HG02943 (cell line): ENCODE measurements at regions not wholly inside any gene's neighbourhood (a gene's known extent, or its start where the extent isn't known, plus 50 kb on each side); places are given as distances from the start of the nearest gene placed in this dataset.
"Not testable (repeated sequence)": the region's sequence is repeated elsewhere in the genome, so short reads cannot be mapped to it uniquely, and the experiment has no call there.

Experiments used
- ATAC-seq: cut with Tn5 transposase; IDR thresholded peaks from one replicate; pipeline ENCODE4 v1.9.1; 2021; ENCODE audit warnings: mild to moderate bottlenecking, low read depth, moderate library complexity; ENCODE audit not compliant: unreplicated experiment

- ATAC-seq = no peak
Measured at GRCh38 chr2:101612019-101612418, 85.5 kb upstream of the MAP4K4 start.

DNA sequence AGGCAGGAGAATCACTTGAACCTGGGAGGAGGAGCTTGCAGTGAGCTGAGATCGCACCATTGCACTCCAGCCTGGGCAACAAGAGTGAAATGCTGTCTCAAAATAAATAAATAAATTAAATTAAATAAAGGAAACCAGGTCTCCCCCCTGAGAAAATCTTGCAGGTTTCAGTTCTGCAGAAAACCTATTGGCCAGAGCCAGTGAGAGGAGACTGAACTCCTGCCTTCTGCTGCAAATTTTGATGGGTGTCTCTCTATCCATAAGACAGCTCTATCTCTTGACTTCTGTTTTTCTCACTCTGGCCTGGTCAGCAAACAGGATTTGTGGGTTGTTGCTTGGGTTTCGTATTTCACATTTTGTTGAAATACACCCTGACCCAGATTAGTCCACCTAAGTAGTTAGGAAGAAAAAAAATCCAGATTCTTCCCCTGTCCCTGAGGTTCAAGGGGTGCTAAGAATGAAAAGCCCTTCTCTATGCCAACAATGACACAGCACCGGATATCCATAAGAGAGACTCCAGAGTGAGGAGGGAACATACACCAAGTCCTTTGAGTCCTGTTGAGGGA lies 86.7 kb upstream of the MAP4K4 start:
- ATAC-seq = no peak

- no peak for ATAC-seq
Measured at GRCh38 chr2:101609433-101609832, 88.1 kb upstream of the MAP4K4 start.

DNA sequence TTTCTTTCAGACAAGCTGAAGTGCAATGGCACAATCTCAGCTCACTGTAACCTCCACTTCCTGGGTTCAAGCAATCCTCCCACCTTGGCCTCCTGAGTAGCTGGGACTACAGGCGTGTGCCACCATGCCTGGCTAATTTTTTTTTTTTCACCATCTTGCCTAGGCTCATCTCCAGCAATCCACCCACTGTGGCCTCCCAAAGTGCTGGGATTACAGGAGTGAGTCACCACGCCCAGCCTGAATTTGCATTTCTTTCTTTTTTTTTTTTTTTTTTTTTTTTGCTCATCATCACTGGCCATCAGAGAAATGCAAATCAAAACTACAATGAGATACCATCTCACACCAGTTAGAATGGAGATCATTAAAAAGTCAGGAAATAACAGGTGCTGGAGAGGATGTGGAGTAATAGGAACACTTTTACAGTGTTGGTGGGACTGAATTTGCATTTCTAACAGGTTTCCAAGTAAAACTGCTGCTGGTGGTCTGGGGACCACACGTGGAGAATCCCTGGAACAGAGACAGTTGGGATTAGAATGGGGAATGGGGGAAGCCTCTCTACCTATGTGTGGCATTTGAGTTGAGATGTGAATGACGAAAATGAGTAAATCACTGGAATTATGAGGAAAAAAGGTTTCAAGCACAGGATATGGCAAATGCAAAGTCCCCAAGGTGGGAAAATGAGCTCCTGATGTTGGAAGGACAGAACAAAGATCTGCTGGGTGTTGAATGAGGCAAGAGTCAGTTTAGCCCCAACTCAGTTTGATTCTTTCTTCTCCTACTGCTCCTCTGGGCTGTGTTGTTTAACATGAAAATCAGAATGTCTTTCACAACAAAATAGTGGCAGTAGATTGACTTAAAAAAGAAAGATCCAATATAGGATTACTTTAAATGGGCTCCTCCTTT lies 88.8 kb upstream of the MAP4K4 start:
- no peak for ATAC-seq

DNA sequence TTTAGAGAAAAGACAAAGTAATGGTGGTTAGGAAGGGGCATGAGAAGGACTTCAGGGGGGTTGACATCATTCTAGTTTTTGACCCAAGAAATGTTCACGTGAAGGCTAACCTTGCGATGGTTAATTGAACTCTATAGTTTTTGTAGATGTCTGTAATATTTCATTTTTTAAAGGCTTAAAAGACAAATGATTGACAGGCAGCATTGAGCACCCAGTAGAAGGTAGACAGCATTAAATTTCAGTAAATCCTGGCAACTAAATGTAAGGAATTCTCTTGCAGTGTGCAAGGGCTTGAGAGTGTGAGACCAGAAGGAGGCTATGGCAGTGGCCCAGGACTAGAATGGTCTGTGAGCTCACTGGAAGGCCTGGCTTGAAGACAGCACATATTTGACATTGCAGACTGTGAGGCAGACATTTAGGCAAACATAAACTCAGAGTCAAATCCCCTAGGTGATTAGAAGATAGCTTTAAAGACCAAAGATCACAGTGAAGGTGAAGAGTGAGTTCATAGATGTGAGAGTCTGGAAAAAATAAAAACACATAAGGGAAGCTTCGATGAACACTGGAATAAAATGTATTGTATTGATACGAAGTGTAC lies 100.1 kb upstream of the MAP4K4 start:
- ATAC-seq = no peak

- ATAC-seq = no peak
Measured at GRCh38 chr2:101596333-101596732, 101.2 kb upstream of the MAP4K4 start.

- no peak for ATAC-seq
Measured at GRCh38 chr2:101587251-101587650, 110.3 kb upstream of the MAP4K4 start.

DNA sequence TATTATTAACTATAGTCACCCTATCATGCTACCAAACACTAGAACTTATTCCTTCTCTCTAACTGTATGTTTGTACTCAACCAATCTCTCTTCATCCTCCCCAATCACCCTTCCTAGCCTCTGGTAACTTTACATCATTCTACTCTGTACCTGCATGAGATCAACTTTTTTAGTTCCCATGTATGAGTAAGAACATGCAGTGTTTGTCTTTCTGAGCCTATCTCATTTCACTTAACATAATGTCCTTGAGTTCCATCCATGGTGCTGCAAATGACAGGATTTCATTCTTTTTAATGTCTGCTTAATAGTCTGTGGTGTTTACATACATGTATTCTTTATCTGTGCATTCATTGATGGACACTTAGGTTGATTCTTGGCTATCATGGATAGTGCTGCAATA lies 108.9 kb upstream of the RFX8 start:
- ATAC-seq = no peak

DNA sequence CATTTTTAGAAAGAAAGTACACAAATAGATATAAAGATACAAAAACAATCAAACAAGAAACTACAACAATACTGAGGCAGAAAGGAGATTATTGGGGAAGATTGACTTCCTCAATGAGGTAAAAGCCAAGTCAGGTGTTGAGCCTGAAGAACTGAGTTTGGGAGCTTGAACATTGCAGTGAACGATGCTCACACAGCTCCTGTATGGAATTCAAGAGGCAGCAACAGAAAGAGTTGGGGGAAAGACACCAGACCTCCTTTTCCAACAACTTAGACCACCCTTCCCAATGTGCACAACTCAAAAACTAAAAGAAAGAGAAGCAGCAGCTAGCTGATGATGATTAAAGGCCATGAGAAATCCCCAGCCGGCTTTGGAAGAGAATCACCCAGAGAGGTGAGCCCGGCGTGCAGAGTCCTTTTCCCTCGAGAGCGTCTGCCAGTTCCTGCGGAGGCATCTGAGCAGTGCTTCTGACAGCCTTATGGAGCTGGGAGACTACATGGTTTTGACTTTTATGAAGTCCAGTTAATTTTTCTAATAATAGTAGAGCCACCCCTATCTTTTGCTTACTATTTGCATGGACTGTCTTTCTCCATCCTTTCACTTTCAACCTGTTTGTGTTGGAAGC lies 106.9 kb upstream of the RFX8 start:
- no peak for ATAC-seq

DNA sequence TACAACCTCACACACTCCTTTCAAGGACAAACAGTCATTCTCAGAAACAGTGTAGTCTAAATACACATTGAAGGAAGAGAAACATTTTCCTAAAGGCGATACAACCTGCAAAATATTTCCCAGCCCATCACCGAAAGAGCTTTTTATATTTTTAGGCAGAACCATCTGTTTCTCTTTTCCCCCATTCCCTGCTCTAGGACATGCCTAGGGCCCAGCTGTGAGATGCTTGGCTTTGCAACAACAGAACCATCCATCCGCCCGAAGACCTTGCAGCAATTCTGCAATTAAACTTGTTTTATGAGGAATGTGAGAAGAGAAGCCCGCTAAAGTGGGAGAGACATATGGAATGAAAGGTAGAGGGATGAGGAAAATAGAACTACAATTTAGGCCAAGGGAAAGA lies 105.6 kb upstream of the RFX8 start:
- ATAC-seq = no peak

GRCh38 chr2:101578671-101579070 lies 103.8 kb upstream of the RFX8 start:
- no peak for ATAC-seq

GRCh38 chr2:101578135-101578534 lies 103.2 kb upstream of the RFX8 start:
- not testable (repeated sequence) for ATAC-seq

DNA sequence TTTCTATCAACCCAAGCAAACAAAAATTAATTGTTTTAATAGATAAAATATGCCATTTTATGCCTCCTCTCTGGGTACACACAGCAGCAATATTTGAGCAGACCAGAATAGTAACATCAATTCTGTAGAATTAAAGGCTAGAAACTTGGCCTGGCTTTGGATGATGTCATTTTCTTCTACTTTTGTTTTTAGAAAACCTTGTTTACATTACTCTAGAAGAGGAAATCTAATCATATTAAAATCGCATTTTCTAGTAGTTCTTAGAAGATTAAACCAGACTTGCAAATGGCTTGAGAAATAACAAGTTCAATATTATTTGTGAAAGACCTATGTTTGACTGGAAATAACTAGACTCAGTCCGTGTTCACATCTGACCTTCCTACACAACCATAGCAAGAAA lies 102.3 kb upstream of the RFX8 start:
- no peak for ATAC-seq

GRCh38 chr2:101574622-101575021 lies 99.7 kb upstream of the RFX8 start:
- no peak for ATAC-seq

- no peak for ATAC-seq
Measured at GRCh38 chr2:101571951-101572350, 97.0 kb upstream of the RFX8 start.

GRCh38 chr2:101569886-101570520 lies 95.1 kb upstream of the RFX8 start:
- no peak for ATAC-seq

GRCh38 chr2:101568969-101569368 lies 94.1 kb upstream of the RFX8 start:
- ATAC-seq = no peak

DNA sequence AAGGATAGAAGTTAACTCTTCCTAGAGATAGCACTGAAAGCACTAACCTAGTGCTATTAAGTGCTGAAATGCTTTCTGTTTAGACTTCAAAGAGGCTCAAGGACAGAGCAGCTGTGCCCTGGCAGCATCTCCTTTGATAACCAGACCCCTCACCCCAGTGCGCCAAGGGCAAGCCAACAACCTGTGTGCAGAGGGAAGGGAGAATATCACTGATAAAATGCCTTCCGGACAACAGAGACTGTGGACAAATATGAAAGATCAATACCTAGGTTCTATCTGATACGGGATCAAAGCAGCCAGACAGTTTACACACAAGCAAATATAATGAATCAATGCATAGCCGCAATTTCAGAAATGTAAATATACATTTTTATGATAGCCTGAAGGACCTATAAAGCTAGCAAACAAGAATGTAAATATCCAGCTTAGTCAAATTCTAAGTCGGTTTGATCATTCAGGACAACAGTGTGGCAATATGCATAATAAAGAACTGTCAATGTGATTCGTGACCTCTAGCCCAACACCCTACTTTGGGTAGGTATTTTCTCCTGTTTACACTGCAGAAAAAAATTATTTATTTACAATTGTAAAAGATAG lies 91.8 kb upstream of the RFX8 start:
- ATAC-seq = no peak

DNA sequence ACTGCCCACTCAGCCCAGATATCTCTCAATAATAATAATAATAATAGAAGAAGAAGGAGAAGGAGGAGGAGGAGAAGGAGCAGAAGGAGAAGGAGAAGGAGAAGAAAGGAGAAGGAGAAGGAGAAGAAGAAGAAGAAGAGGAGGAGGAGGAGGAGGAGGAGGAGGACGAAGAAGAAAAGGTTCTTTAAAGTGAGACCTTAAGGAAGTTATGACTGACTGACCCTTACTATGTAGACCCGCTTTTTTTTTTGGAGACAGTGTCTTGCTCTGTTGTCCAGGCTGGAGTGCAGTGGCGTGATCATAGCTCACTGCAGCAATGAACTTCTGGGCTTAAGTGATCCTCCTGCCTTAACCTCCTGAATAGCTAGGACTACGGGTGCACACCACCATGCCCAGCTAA lies 88.9 kb upstream of the RFX8 start:
- ATAC-seq = no peak

DNA sequence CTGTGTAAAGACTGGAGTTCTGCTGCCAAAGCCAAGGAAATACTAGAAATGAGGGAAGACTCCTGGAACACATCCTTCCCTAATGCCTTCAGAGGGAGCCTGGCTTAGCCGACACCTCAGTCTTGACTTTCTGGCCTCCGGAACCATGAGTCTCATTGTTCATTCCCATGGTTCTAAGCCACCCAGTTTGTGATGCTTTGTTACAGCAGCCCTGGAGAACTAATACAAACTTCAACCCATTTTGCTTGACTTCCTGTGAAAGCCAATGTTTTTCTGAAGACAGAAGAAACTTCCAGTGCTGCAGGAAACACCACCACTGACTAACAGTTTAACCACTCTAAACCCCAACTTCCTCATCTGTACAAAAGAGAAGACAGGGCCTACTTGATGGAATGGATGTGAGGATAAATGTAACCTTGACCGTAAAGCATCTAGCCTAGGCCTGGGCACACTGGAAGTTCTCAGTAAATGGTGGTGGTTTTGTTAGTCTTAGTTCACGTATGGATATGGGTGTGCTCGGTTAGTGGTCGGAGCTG lies 85.9 kb upstream of the RFX8 start:
- ATAC-seq = no peak
